Choroid plexus epithelial cell (primary cell): ENCODE measurements at regions not wholly inside any gene's neighbourhood (a gene's known extent, or its start where the extent isn't known, plus 50 kb on each side); places are given as distances from the start of the nearest gene placed in this dataset.

Experiments used
- DNase-seq: peaks from one replicate; pipeline ENCODE4 v3.0.0-alpha.2; 2010; ENCODE audit warnings: low read depth
- H3K4me3 ChIP-seq: 2 replicates; pipeline ENCODE4 v1.5.1; 2011; ENCODE audit warnings: low read depth, mild to moderate bottlenecking, control low read depth, low read length, moderate library complexity
- CTCF ChIP-seq: conservative IDR thresholded peaks from 2 replicates; pipeline ENCODE4 v1.5.1; 2011; ENCODE audit warnings: low read depth, mild to moderate bottlenecking, control low read depth, inconsistent platforms, low read length, moderate library complexity

- no peak for TF ChIP-seq CTCF
- H3K4me3 ChIP-seq = no peak overlapping the region
- no peak for DNase-seq
Measured at GRCh38 chr3:73752338-73752737, 127.6 kb upstream of the PDZRN3 start.

- TF ChIP-seq CTCF = no peak
- no peak overlapping the region for H3K4me3 ChIP-seq
- no peak for DNase-seq
Measured at GRCh38 chr3:73746623-73747022, 121.9 kb upstream of the PDZRN3 start.

GRCh38 chr3:73745526-73746191, 120.9 kb upstream of the PDZRN3 start:
- H3K4me3 ChIP-seq = no peak overlapping the region
- TF ChIP-seq CTCF = no peak
- no peak for DNase-seq

- H3K4me3 ChIP-seq = no peak overlapping the region
- TF ChIP-seq CTCF = no peak
- DNase-seq = no peak
Measured at GRCh38 chr3:73743551-73743950, 118.8 kb upstream of the PDZRN3 start.

GRCh38 chr3:73739791-73740453, 115.2 kb upstream of the PDZRN3 start:
- no peak overlapping the region for H3K4me3 ChIP-seq
- TF ChIP-seq CTCF = no peak
- DNase-seq = peak; percentile 76

- TF ChIP-seq CTCF = no peak
- DNase-seq = no peak
- H3K4me3 ChIP-seq = no peak overlapping the region
Measured at GRCh38 chr3:73738711-73739110, 114.0 kb upstream of the PDZRN3 start.
